ENCODE measurements at regions not wholly inside any gene's neighbourhood (a gene's known extent, or its start where the extent isn't known, plus 50 kb on each side); places are given as distances from the start of the nearest gene placed in this dataset.

GRCh38 chr15:93649691-93650235, 560.8 kb upstream of the RGMA start:
- no peak for TF ChIP-seq POLR2A (IDR thresholded peaks at IDR 0.05)
- no peak for TF ChIP-seq CTCF (IDR thresholded peaks at IDR 0.05 in 4 of 5, conservative IDR thresholded peaks at IDR 0.05 in 1 of 5)
- no peaks in the 10 kb centered on the region for H3K36me3 ChIP-seq
- no peaks in the 10 kb centered on the region for H3K27me3 ChIP-seq
- no peak overlapping the region for H3K4me3 ChIP-seq
- no peak overlapping the region for H3K27ac ChIP-seq
- in situ Hi-C loops (cut with MboI; ENCODE audit: low sequenced_read_pairs in 4 of 4) (no loop called here), intact Hi-C loops (cut with DNase I; ENCODE audit: low total_unique reads) (no loop called here)
- H3K4me1 ChIP-seq, result no peaks in the 10 kb centered on the region
- DNase-seq (no peak), ATAC-seq (no peak)
- no peaks in the 10 kb centered on the region for H3K9me3 ChIP-seq

GRCh38 chr15:93646193-93646592, 557.2 kb upstream of the RGMA start:
- DNase-seq (no peak), ATAC-seq (no peak)
- intact Hi-C loops (cut with DNase I; ENCODE audit: low total_unique reads) (no loop called here), in situ Hi-C loops (cut with MboI; ENCODE audit: low sequenced_read_pairs in 4 of 4) (no loop called here)
- Histone ChIP-seq H3K4me3 (no peak overlapping the region), H3K9me3 (no peaks in the 10 kb centered on the region), H3K4me1 (no peaks in the 10 kb centered on the region), H3K27me3 (no peaks in the 10 kb centered on the region), H3K27ac (no peak overlapping the region), H3K36me3 (no peaks in the 10 kb centered on the region)
- TF ChIP-seq POLR2A (IDR thresholded peaks at IDR 0.05) (no peak), CTCF (IDR thresholded peaks at IDR 0.05 in 4 of 5, conservative IDR thresholded peaks at IDR 0.05 in 1 of 5) (no peak)

- DNase-seq, result no peak
- in situ Hi-C loops (cut with MboI; ENCODE audit: low sequenced_read_pairs in 4 of 4) (no loop called here), intact Hi-C loops (cut with DNase I; ENCODE audit: low total_unique reads) (no loop called here)
- Histone ChIP-seq H3K9me3 (no peaks in the 10 kb centered on the region), H3K4me1 (no peaks in the 10 kb centered on the region), H3K27me3 (no peaks in the 10 kb centered on the region), H3K36me3 (no peaks in the 10 kb centered on the region), H3K27ac (no peak overlapping the region), H3K4me3 (no peak overlapping the region)
- no peak for ATAC-seq
- no peak for TF ChIP-seq CTCF (IDR thresholded peaks at IDR 0.05 in 4 of 5, conservative IDR thresholded peaks at IDR 0.05 in 1 of 5)
- TF ChIP-seq POLR2A (IDR thresholded peaks at IDR 0.05), result no peak
These were observed 556.6 kb upstream of the RGMA start for GRCh38 chr15:93645594-93645993.

GRCh38 chr15:93644595-93644994, 555.6 kb upstream of the RGMA start:
- intact Hi-C loops (cut with DNase I; ENCODE audit: low total_unique reads), result no loop called here
- no peak for TF ChIP-seq CTCF (IDR thresholded peaks at IDR 0.05 in 4 of 5, conservative IDR thresholded peaks at IDR 0.05 in 1 of 5)
- no peak for TF ChIP-seq POLR2A (IDR thresholded peaks at IDR 0.05)
- Histone ChIP-seq H3K27ac (no peak overlapping the region), H3K9me3 (no peaks in the 10 kb centered on the region), H3K4me1 (no peaks in the 10 kb centered on the region), H3K27me3 (no peaks in the 10 kb centered on the region), H3K4me3 (no peak overlapping the region), H3K36me3 (no peaks in the 10 kb centered on the region)
- no peak for ATAC-seq
- DNase-seq, result no peak
- in situ Hi-C loops (cut with MboI; ENCODE audit: low sequenced_read_pairs in 4 of 4), result no loop called here

- Histone ChIP-seq H3K27me3 (no peaks in the 10 kb centered on the region), H3K36me3 (no peaks in the 10 kb centered on the region), H3K9me3 (no peaks in the 10 kb centered on the region), H3K4me3 (no peak overlapping the region), H3K4me1 (no peaks in the 10 kb centered on the region), H3K27ac (no peak overlapping the region)
- DNase-seq, result no peak
- ATAC-seq, result no peak
- in situ Hi-C loops (cut with MboI; ENCODE audit: low sequenced_read_pairs in 4 of 4) (no loop called here), intact Hi-C loops (cut with DNase I; ENCODE audit: low total_unique reads) (no loop called here)
- no peak for TF ChIP-seq POLR2A (IDR thresholded peaks at IDR 0.05)
- TF ChIP-seq CTCF (IDR thresholded peaks at IDR 0.05 in 4 of 5, conservative IDR thresholded peaks at IDR 0.05 in 1 of 5), result no peak
These were observed 551.5 kb upstream of the RGMA start for GRCh38 chr15:93640411-93640962.

All from gastrocnemius medialis (tissue), 4 donors.